ACHN (cell line): ENCODE measurements at regions not wholly inside any gene's neighbourhood (a gene's known extent, or its start where the extent isn't known, plus 50 kb on each side); places are given as distances from the start of the nearest gene placed in this dataset.

Experiments used
- DNase-seq: peaks from one replicate; pipeline ENCODE4 v3.0.0-alpha.2; 2015
- in situ Hi-C: cut with HindIII; loops from 2 replicates; pipeline ENCODE4 v1.10.0; 2017; ENCODE audit warnings: low sequenced_read_pairs, low pct_ligation_motif_present, low pct_unique_long_range_greater_than_20kb

DNA sequence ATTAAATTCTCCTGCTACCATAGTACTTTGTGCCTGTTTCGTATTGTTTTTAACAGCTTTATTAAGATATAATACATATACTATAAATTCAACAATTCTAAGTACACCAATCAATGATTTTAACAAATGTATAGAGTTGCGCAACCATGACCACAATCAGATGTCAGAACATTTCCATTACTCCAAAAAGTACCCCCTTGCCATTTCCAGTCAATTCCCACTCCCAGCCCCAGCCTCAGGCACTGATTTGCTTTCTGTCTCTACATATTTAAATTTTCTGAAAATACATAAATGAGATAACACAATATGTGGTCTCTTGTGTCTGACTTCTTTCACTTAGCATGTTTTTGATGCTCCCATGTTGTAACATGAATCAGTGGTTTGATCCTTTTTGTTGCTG lies 193.9 kb downstream of the FIGN start:
- in situ Hi-C loops: no loop called here
- no peak for DNase-seq

DNA sequence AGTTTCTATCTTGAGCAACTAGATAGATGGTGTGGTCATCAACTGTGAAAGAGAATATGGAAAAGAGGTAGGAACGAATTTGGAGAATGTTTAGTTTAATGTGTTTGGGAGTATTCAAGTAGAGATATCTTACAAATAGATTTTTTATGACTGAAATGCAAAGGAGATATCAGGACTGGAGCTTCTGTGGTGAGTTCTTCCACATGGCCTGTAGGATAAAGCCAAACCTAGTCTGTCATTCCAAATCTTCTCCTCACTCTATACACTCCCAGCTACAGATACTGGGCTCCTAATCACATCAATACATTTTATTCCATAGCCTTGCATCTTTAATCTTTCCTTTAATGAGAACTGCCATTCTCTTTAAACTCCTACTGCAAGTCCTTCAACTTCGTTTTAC lies 194.3 kb downstream of the FIGN start:
- DNase-seq: no peak
- in situ Hi-C loops: no loop called here

DNA sequence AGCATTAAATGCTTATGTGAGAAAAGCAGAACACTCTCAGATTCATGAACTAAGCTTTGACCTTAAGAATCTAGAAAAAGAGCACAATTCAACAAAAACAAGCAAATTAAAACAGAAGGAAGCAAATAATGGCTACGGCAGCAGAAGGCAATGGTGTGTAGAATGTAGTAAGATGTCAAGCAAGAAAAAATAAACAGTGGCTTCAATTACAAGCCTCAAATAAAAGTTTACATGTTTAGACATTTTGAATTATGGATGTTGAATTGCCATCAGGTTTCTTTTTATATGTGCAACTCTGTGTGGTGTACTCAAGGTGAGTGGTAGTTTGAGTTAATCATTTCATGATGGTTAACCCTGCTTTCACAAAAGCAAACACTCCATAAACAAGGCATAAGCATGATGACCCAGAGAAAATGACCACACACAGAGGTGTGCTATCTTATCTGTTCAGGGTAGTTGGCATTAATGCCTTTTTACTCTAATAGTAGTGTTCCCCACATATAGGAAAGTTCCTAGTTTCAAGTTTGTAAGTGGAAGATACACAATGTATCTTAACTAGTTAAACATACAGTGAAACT lies 207.1 kb downstream of the FIGN start:
- no peak for DNase-seq
- in situ Hi-C loops: no loop called here

DNA sequence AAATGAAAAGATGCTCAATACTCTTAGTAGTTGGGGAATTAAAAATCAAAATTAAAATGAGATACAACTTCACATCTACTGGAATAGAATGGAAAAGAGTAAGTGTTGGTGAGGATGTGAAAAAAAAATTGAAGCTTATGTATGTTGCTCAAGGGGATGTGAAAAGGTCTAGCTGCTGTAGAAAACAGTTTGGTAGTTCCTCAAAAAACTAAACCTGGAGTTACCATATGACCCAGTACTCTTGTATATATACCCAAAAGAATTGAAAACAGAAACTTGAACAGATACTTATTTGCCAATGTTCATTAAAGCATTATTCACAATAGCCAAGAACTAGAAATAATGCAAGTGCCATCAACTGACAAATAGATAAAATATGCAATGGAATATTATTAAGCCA lies 208.4 kb downstream of the FIGN start:
- in situ Hi-C loops: no loop called here
- no peak for DNase-seq

DNA sequence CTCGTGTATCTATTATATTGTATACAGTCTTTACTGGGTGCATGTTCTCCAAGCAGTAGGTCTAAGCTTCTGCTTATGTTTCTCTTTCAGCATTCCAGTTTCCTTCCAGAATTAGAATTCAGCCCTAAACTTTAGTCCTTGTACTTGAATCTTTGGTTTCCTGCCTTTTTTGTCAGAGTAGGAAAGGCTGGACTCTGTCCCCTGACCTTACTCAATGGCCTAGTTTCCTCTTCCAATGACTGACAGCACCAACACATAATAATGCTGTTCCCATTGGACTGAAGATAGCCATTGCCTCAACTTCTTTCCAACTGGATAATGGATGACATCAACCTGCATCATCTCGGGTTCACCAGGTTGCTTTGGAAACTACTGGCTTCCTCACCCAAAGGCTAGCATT lies 217.0 kb downstream of the FIGN start:
- no peak for DNase-seq
- in situ Hi-C loops: no loop called here

DNA sequence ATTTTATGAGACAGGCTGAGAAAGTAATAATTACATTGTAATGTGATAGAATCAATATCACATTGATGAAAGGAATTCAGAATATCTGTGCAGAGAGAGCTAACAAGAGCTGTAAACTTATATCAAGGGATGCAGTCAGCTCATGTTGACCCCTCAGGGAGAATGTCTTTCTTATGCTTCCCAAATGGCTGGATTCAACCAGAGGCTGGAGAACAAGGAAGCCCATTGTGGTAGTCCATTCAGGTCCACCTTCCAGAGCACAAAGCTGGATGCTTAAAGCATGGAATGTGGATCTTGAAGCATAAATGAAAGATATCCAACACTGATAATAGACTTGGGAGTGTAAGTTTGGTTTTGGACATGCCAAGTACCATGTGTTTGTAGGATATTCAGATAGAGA lies 220.0 kb downstream of the FIGN start:
- in situ Hi-C loops: no loop called here
- no peak for DNase-seq

DNA sequence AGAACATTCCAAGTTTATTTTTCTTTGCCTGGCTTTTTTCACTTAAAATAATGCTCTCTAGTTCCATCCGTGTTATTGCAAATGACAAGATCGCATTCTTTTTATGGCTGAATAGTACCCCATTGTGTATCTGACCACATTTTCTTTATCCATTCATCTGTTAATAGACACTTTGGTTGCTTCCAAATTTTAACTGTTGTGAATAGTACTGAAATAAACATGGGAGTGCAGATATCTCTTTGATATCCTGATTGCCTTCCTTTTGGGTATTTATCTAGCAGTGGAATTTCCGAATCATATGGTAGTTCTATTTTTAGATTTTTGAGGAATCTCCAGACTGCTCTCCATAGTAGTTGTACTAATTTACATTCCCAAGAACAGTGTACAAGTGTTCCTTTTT lies 230.5 kb downstream of the FIGN start:
- in situ Hi-C loops: no loop called here
- no peak for DNase-seq

DNA sequence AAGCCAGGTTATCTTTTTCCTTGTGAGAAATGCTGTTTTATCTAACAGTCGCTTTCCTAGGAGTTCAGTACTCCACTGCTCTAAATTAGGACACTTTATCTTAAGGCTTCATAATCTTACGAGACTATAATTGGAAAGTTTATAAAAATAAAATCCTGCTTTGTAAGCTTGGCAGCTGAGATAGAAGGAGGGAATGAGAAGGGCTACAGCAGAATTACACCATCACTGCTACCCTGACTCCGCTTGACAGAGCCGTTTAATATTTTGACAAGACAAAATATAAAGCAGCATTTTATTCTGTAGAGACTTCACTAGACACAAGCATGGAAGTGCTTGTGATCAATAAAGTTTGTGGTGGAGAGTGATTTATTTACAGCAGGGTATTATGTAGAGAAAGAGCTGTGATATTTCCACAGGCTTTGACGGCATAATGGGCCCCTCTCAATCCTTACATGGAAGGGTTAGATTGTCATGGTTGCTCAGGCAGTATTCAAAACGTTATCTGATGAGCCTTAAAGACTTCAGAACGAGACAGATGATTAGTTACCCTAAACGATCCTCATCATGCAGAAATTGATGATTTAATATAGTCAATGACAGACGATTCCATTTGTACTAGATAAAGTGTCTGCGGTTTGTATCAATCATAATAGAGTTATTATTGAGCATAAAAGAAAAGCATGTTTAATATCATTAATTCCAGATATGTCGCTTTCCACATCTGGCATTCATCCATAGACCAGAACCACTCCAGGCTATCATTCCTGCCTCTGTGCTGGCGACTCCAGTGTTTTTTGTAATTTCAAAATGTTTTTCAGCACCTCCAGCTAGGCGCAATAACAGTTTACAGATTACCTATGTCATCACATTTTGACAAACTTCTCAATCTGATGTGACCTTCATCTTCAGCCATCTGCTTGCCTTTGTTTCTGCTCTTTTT lies 242.2 kb downstream of the FIGN start:
- DNase-seq: no peak
- in situ Hi-C loops: no loop called here

DNA sequence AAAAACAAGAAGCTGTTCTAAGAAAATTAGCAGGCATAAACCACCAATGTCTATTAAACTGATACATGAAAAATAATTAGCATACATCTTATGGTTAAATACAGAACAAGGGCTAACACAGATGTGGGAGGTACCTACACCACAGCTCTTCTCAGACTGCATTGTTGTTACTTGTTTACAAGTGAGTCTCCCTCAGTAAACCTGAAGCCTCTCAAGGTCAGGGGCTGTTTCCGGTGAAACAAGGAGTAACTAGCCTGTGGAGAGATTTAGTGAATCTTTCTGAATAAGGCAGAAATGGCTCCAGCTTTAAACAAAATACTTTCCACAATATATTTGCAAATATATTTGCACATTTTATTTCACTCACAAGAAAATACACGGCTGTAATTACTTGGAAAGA lies 244.0 kb downstream of the FIGN start:
- in situ Hi-C loops: no loop called here
- no peak for DNase-seq

DNA sequence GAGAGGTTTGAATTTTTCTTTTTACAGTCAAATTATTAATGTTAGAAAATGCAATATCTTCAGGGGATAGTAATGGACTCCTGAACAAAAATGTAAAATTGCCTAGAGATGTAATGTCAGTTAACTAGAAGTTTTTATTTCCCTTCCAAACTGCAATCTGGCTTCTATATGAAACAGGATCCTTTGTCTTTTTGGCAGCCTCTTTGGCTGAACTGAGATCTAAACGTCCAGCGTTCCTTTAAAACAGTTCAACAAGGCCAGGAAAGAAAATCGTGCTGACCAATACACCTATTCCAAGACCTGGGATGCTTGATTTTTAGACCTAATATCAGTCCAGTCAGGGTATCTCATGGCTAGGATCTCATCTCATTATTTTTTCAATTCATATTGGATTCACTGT lies 245.5 kb downstream of the FIGN start:
- no peak for DNase-seq
- in situ Hi-C loops: no loop called here

DNA sequence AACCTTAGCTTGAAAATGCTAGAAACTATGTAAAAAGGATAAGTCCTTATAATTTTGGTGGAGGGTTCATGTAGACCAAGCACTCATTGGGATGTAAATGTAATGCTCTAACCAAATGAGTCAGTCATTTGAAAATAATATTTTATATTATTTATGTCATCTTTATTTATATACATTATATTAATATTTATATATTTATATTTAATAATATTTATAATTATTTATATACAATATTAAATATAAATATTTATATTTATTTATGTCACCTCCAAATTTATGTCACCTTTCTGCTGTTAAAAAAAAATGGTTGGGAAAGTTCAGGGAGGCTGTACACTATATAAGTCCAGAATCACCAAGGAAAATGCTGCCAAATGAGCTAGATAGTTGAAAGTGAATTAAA lies 254.3 kb downstream of the FIGN start:
- no peak for DNase-seq
- in situ Hi-C loops: no loop called here

DNA sequence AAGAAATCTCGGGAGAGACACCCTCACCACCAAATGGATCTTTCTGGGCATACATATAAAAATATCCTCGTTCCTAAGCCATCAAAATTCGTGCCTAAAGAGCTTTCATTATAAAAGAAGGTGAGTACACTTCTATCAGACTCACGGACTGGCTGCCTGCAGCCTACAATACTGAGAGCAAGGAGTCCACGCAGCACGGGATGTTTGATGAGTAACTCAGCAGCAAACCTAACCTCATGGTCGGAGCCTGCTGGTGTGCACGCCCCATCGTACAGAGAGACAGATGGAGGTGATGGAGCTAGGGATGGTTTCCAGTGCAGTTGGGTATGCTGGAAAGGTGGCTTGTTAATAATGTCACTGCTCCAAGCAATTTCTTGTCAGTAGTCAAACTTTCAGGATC lies 256.2 kb downstream of the FIGN start:
- in situ Hi-C loops: no loop called here
- DNase-seq: no peak

DNA sequence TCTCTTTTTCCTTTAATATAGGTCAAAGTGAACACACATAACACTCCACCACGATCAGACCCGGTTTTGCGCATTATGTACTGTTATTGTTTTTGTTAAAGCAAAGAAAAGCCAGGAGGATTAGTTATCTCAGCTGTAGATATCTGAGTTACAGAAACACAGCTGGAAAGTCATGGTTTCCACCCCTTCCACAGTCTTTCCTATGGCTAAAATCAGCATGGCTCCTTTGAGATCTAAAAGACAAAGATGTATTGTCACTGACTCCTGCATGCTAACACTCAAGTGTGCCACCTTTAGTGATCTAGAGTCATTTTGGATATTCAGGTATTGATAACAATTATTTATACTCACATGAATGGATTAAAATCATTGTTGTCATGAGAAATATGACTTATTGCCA lies 260.0 kb downstream of the FIGN start:
- in situ Hi-C loops: no loop called here
- DNase-seq: no peak

DNA sequence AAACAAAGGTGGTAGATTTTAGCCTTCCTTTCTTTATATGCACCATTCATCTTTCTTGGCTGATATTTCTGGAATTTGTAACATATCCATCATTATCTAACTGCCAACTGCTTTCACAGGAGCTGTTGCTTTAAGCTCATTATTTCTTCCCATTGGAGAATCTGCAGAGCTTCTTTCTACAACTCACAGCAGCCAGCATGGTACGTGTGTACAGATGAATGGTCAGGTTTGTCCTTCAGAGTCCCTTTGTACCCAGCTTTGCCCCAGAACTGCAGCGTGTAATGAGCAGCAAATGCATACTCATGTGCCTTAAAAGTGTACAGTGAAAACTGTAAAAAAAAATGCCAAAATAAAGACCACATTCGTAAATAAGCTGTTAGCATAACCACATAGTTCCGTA lies 260.9 kb downstream of the FIGN start:
- in situ Hi-C loops: no loop called here
- no peak for DNase-seq

DNA sequence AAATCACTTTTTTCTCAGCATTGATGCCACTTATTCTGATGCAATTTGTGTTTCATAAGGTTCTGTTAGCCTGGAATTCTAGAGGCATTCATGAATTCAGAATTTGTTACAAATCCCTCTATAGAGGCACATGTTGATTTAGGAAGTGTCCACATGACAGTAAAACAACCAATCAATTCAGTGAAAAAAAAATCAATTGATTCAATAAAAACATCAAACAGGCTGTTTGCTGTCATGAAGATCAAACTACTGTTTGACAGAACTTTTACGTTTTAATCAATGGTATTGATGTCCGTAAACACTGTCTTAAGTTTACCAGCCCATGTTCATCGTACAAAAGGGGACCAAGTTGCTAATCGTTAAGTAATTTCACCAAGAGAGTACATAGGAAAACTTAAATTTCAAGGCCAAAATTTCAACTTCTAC lies 261.5 kb downstream of the FIGN start:
- in situ Hi-C loops: no loop called here
- no peak for DNase-seq

DNA sequence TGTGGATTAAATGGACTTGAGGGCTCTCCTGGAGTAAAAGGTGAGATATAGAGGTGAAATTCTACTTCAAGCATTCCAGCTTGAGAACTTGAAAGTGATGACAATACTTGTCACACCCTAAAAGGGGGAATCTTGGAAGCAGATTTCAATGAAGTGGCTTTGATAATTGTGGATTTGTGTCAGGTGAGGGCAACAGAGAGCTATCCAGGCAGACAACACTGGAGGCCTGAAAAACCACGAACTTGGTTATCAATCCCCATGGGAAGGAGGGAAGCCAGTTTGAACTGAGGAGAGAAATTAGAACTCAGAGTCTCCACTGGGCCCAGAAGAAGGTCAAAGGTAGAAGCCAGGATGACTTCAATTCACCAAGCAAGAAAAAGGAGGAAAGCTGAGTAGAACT lies 263.9 kb downstream of the FIGN start:
- in situ Hi-C loops: no loop called here
- peak; percentile 37 for DNase-seq

DNA sequence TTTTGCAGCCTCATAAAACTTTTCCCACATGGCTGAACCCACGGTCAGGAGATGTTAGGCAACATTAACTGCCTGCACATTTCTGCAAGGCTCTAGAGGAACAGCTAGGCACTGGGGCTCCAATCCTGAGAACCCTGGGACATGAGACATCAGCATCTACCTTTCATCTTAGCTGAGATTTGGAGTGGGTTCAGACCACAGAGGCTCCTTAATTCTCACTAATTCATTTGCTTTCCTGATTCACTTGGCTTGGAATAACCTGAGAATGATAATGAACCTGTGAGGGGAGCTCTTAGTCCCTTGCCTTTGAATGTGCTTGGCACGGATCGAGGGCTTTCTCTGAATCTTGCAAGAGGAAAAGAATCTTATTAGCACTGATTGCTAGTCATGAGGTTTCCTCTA lies 266.2 kb downstream of the FIGN start:
- in situ Hi-C loops: no loop called here
- DNase-seq: no peak

DNA sequence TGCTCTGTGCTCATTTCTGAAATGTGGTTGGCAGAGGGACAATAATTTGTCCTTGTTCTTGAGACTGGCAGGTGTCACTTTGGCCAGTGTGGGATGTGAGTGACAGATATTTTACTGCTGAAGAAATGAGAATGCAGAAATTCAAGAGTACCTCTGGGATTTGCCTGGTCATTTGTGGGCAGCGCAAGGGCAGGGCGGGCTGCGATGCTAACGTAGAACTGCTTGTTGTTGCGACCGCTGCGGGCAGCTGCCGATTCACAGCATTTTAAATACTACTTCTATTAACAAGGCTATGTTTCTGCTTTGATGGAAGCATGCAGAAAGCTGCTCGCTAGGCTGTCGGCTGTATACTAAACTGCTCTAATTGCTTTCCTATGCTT lies 268.6 kb downstream of the FIGN start:
- DNase-seq: no peak
- in situ Hi-C loops: no loop called here

DNA sequence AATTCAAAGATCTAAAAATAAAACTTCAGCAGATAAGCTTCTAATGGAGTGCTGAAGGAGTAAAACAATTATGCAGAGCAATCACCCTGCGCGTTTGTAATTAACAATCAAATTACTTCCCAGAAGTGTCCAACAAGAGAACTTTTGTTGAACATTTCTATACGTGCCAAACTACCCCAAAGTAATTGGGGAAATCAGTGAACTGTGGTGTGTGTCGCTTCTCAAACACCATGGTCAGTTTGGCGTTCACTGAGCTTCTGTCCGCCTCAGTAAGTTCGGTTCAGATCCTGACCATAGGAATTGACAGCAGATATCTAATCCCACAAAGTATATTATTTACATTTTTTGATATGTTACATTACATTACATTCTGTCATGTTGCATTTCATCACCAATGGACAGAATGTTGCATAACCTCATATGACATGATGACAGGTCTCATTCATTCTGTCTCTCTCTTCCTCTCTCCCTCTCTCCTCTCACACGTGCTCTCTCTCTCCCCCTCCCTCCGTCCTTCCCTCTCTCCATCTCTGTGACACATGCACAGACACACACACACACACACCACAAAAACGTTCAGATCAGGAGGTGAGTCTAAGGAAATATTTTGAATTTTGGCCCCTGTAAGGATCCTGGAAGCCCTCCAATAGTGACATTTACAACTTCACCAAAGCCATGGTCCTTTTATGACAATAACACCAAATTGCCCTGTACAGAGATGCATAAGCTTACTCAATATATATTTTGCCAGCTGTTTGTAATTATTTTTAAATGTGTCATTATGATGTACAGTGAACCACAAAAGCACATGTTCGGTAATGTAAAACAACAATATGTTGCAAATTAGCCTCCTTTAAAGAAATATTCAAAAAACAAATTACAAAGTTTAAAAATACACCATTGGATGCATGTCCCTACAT lies 269.2 kb downstream of the FIGN start:
- DNase-seq: no peak
- in situ Hi-C loops: no loop called here
